ENCODE measurements at regions not wholly inside any gene's neighbourhood (a gene's known extent, or its start where the extent isn't known, plus 50 kb on each side); places are given as distances from the start of the nearest gene placed in this dataset.
"Not testable (repeated sequence)": the region's sequence is repeated elsewhere in the genome, so short reads cannot be mapped to it uniquely, and the experiment has no call there.

DNA sequence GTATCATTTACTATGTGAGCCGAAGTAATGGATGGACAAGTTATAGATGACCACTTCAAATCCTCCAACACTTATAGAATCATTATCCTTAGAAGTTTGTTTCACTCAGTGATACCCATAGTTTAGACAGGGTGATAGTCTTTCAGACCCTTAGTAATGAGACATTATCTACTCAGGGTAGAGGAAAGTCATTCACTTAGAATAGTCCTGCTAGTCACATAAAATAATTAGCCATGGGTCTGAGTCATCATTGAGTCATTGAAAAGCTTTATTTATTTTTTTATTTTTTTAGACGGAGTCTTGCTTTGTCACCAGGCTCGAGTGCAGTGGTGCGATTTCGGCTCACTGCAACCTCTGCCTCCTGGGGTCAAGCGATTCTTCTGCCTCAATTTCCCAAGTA, 321.7 kb upstream of the FSTL5 start:
- H3K9ac ChIP-seq: no peak overlapping the region
- no peaks in the 10 kb centered on the region for H3K4me1 ChIP-seq
- no peak overlapping the region for H3K4me2 ChIP-seq (ENCODE audit: low read length)
- H3K4me3 ChIP-seq (ENCODE audit: low read depth, low read length): no peak overlapping the region
- no peak overlapping the region for H3K27ac ChIP-seq
- no peaks in the 10 kb centered on the region for H3K27me3 ChIP-seq (ENCODE audit: control insufficient read depth, insufficient read depth, low read length)
- H3K36me3 ChIP-seq (ENCODE audit: control insufficient read depth, insufficient read depth, low read length): no peaks in the 10 kb centered on the region
- no peak overlapping the region for H2AFZ ChIP-seq
- H3K9me3 ChIP-seq (ENCODE audit: control insufficient read depth, low read length): no peaks in the 10 kb centered on the region
- H3K79me2 ChIP-seq: no peaks in the 10 kb centered on the region
- TF ChIP-seq, protein P1, sequence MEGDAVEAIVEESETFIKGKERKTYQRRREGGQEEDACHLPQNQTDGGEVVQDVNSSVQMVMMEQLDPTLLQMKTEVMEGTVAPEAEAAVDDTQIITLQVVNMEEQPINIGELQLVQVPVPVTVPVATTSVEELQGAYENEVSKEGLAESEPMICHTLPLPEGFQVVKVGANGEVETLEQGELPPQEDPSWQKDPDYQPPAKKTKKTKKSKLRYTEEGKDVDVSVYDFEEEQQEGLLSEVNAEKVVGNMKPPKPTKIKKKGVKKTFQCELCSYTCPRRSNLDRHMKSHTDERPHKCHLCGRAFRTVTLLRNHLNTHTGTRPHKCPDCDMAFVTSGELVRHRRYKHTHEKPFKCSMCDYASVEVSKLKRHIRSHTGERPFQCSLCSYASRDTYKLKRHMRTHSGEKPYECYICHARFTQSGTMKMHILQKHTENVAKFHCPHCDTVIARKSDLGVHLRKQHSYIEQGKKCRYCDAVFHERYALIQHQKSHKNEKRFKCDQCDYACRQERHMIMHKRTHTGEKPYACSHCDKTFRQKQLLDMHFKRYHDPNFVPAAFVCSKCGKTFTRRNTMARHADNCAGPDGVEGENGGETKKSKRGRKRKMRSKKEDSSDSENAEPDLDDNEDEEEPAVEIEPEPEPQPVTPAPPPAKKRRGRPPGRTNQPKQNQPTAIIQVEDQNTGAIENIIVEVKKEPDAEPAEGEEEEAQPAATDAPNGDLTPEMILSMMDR (IDR thresholded peaks at IDR 0.05): no peak

DNA sequence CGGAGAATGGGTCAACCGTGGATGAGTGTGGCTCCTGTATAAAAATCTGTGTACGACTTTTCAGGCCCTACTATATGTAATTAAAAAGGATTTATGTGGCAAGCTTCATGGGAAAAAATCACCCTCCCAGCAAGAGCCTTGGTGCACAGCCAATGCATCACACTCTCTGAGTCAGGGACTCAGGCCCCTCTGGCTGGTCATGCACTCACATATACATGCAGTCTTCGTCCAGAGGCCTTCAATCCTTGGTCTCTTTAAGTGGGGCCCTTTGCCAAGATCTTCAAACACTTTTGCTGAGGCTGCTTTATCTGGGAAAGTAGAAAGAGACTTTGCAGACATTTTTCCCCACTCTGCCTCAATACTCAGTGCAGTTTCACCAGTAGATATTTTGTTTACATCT, 311.4 kb upstream of the FSTL5 start:
- no peaks in the 10 kb centered on the region for H3K4me1 ChIP-seq
- TF ChIP-seq, protein P1 (IDR thresholded peaks at IDR 0.05): no peak
- no peaks in the 10 kb centered on the region for H3K79me2 ChIP-seq
- H3K4me3 ChIP-seq (ENCODE audit: low read depth, low read length): no peak overlapping the region
- H3K27ac ChIP-seq: no peak overlapping the region
- H3K36me3 ChIP-seq (ENCODE audit: control insufficient read depth, insufficient read depth, low read length): no peaks in the 10 kb centered on the region
- no peak overlapping the region for H3K9ac ChIP-seq
- H3K27me3 ChIP-seq (ENCODE audit: control insufficient read depth, insufficient read depth, low read length): no peaks in the 10 kb centered on the region
- H3K9me3 ChIP-seq (ENCODE audit: control insufficient read depth, low read length): no peaks in the 10 kb centered on the region
- H2AFZ ChIP-seq: no peak overlapping the region
- no peak overlapping the region for H3K4me2 ChIP-seq (ENCODE audit: low read length)

DNA sequence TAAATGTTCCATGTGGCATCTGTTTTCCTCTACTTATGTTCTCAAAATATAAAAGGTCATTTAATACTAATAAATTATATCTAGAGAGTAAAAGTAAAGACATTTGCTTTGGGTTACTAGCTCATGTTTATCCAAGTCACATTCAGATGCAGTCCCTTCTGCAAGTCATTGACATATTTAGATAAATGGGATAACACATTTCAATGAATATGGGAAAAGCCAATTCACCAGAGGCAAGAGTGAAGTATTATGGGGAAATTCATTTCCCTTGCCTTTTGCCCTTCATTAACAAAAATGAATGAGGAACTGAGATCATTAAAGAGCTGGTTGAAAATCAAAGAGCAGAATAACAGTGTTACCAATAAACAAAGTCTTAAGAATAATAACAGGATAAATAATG, 306.2 kb upstream of the FSTL5 start:
- no peaks in the 10 kb centered on the region for H3K79me2 ChIP-seq
- H3K4me2 ChIP-seq (ENCODE audit: low read length): no peak overlapping the region
- no peak overlapping the region for H3K27ac ChIP-seq
- H3K4me1 ChIP-seq: no peaks in the 10 kb centered on the region
- no peaks in the 10 kb centered on the region for H3K9me3 ChIP-seq (ENCODE audit: control insufficient read depth, low read length)
- H3K4me3 ChIP-seq (ENCODE audit: low read depth, low read length): no peak overlapping the region
- no peak overlapping the region for H2AFZ ChIP-seq
- no peaks in the 10 kb centered on the region for H3K27me3 ChIP-seq (ENCODE audit: control insufficient read depth, insufficient read depth, low read length)
- TF ChIP-seq, protein P1 (IDR thresholded peaks at IDR 0.05): no peak
- no peaks in the 10 kb centered on the region for H3K36me3 ChIP-seq (ENCODE audit: control insufficient read depth, insufficient read depth, low read length)
- H3K9ac ChIP-seq: no peak overlapping the region

DNA sequence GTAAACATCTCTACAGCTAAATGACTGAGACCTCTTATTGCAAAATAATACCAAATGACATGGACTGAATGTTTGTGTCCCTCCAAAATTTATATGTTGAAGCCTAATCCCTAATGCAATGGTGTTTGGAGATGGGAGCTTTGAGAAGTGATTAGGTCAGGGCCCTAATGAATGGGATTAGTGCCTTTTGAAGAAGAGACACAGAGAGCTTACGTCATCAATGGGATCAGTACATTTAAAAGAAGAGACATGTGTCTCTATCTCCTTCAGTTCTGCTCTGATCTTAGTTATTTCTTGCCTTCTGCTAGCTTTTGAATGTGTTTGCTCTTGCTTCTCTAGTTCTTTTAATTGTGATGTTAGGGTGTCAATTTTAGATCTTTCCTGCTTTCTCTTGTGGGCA, 301.6 kb upstream of the FSTL5 start:
- not testable (repeated sequence) for H3K4me3 ChIP-seq (ENCODE audit: low read depth, low read length); H3K4me1 ChIP-seq; H3K27ac ChIP-seq; H3K9me3 ChIP-seq (ENCODE audit: control insufficient read depth, low read length); H3K36me3 ChIP-seq (ENCODE audit: control insufficient read depth, insufficient read depth, low read length); H2AFZ ChIP-seq; H3K79me2 ChIP-seq; H3K4me2 ChIP-seq (ENCODE audit: low read length); H3K27me3 ChIP-seq (ENCODE audit: control insufficient read depth, insufficient read depth, low read length); H3K9ac ChIP-seq

DNA sequence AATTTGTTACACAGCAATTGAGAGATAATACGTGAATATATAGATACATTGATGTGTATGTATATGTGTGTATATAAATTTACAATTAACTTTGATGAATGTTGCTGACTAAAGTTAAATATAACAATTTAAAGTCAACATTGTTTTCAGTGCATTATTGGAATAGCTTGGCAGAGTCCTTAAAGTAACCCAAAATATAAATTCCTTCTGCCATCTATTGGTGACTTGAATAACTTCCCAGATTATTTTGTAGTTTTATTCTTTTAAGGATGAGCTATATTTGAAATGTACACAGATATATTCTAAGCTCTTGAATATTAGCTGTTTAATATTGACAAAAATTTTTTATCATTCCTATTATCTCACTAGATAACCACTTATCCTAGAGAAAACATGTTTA, 298.2 kb upstream of the FSTL5 start:
- TF ChIP-seq, protein P1 (IDR thresholded peaks at IDR 0.05): no peak
- H3K27me3 ChIP-seq (ENCODE audit: control insufficient read depth, insufficient read depth, low read length): no peaks in the 10 kb centered on the region

More for the DNA sequence above, 298.2 kb upstream of the FSTL5 start:
- Histone ChIP-seq H3K36me3 (ENCODE audit: control insufficient read depth, insufficient read depth, low read length) (no peaks in the 10 kb centered on the region), H3K9me3 (ENCODE audit: control insufficient read depth, low read length) (no peaks in the 10 kb centered on the region), H3K79me2 (no peaks in the 10 kb centered on the region), H3K27ac (no peak overlapping the region), H3K4me1 (no peaks in the 10 kb centered on the region), H3K4me3 (ENCODE audit: low read depth, low read length) (no peak overlapping the region), H2AFZ (no peak overlapping the region), H3K4me2 (ENCODE audit: low read length) (no peak overlapping the region), H3K9ac (no peak overlapping the region)

Measured in parathyroid adenoma (tissue), 2 donors.